Activated CD8-positive, alpha-beta memory T cell treated with anti-CD3 and anti-CD28 coated beads for 1 hour (primary cell): ENCODE measurements at regions not wholly inside any gene's neighbourhood (a gene's known extent, or its start where the extent isn't known, plus 50 kb on each side); places are given as distances from the start of the nearest gene placed in this dataset.
"Not testable (repeated sequence)": the region's sequence is repeated elsewhere in the genome, so short reads cannot be mapped to it uniquely, and the experiment has no call there.

Experiments used
- DNase-seq, 2 donors: peaks; one replicate each; pipeline ENCODE4 v3.0.0-alpha.2; 2020; ENCODE audit warnings: low read depth in 1 of 2; ENCODE audit errors: extremely low read depth in 1 of 2

- no peak for DNase-seq
Measured at GRCh38 chr9:117649126-117649525, 55.1 kb upstream of the TLR4 start.

- DNase-seq = no peak
Measured at GRCh38 chr9:117644932-117645636, 59.1 kb upstream of the TLR4 start.

GRCh38 chr9:117644133-117644931 is 59.9 kb upstream of the TLR4 start:
- DNase-seq = peak in 1 of 2 donors; percentile 14

GRCh38 chr9:117643288-117643654 is 60.9 kb upstream of the TLR4 start:
- DNase-seq = no peak

GRCh38 chr9:117642571-117643287 is 61.5 kb upstream of the TLR4 start:
- DNase-seq = not testable (repeated sequence)

- DNase-seq = no peak
Measured at GRCh38 chr9:117636681-117637080, 67.5 kb upstream of the TLR4 start.

- DNase-seq = no peak
Measured at GRCh38 chr9:117625154-117625553, 79.0 kb upstream of the TLR4 start.

GRCh38 chr9:117624106-117624505 is 80.1 kb upstream of the TLR4 start:
- DNase-seq = no peak

GRCh38 chr9:117622347-117622746 is 81.9 kb upstream of the TLR4 start:
- no peak for DNase-seq

- no peak for DNase-seq
Measured at GRCh38 chr9:117616431-117616831, 87.8 kb upstream of the TLR4 start.

- no peak for DNase-seq
Measured at GRCh38 chr9:117612317-117612716, 91.9 kb upstream of the TLR4 start.

GRCh38 chr9:117597977-117598376 is 106.2 kb upstream of the TLR4 start:
- DNase-seq = no peak

GRCh38 chr9:117596678-117597077 is 107.5 kb upstream of the TLR4 start:
- DNase-seq = no peak

GRCh38 chr9:117595650-117596049 is 108.6 kb upstream of the TLR4 start:
- DNase-seq = no peak

- no peak for DNase-seq
Measured at GRCh38 chr9:117587263-117587662, 116.9 kb upstream of the TLR4 start.

- DNase-seq = no peak
Measured at GRCh38 chr9:117574099-117574498, 130.1 kb upstream of the TLR4 start.

GRCh38 chr9:117564839-117565238 is 139.4 kb upstream of the TLR4 start:
- no peak for DNase-seq

GRCh38 chr9:117561761-117562160 is 142.4 kb upstream of the TLR4 start:
- DNase-seq = no peak

- DNase-seq = no peak
Measured at GRCh38 chr9:117555964-117556629, 141.2 kb upstream of the ASTN2 start.

- DNase-seq = no peak
Measured at GRCh38 chr9:117552811-117553210, 138.0 kb upstream of the ASTN2 start.

GRCh38 chr9:117551171-117551570 is 136.3 kb upstream of the ASTN2 start:
- DNase-seq = no peak
